22Rv1 (cell line): ENCODE measurements at regions not wholly inside any gene's neighbourhood (a gene's known extent, or its start where the extent isn't known, plus 50 kb on each side); places are given as distances from the start of the nearest gene placed in this dataset.

Source experiments
- CTCF ChIP-seq: fragments of 450-650 bp; IDR thresholded peaks from 2 replicates; pipeline ENCODE4 v1.5.1; 2017; ENCODE audit warnings: mild to moderate bottlenecking
- ZFX ChIP-seq: fragments of 450-650 bp; IDR thresholded peaks from 2 replicates; pipeline ENCODE4 v1.6.1; 2017; ENCODE audit warnings: antibody characterized with exemption, borderline replicate concordance

DNA sequence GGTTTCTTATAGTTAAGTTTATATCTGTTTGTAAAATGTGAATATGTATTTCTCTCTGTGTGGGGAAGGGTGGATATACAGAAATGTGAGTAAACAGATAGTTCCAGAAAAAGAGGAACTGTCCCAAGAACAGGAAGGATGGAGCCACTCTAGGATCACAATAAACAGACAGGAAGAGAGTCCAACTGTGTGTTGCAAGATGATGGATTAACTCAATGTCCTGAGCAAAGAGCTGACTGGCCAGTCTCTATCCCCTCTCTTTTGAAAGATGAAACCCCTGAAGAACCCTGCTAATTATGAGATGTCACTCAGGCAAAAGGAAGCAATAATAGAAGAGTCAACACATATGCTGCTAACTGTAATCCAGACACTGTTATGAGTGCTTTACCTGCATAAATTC is 202.7 kb downstream of the SEMA6A start:
- TF ChIP-seq CTCF = no peak
- TF ChIP-seq ZFX = no peak
